HepG2 (cell line): ENCODE measurements at regions not wholly inside any gene's neighbourhood (a gene's known extent, or its start where the extent isn't known, plus 50 kb on each side); places are given as distances from the start of the nearest gene placed in this dataset.

Experiments
- ASH2L ChIP-seq: fragments of 300-600, 200-600 bp; sonication (generic); IDR thresholded peaks from 2 replicates; pipeline ENCODE4 v1.7.0; 2017; ENCODE audit warnings: low read depth, mild to moderate bottlenecking, moderate library complexity, mixed read lengths, low read length; ENCODE audit not compliant: insufficient read length
- ERF ChIP-seq: IDR thresholded peaks from 2 replicates; pipeline ENCODE4 v1.6.1; 2018; ENCODE audit warnings: missing biosample characterization, missing genetic modification reagents
- HIVEP1 ChIP-seq: sonication (generic); formaldehyde crosslinking; IDR thresholded peaks from 2 replicates; pipeline ENCODE4 v1.4.0; 2020; ENCODE audit warnings: mild to moderate bottlenecking, missing genetic modification reagents
- HNRNPL ChIP-seq: fragments of 200-400 bp; formaldehyde crosslinking; IDR thresholded peaks from 2 replicates; pipeline ENCODE4 v1.6.1; 2017; ENCODE audit warnings: mild to moderate bottlenecking, low read depth, low read length
- KLF9 ChIP-seq: IDR thresholded peaks from 2 replicates; pipeline ENCODE4 v1.6.1; 2016; ENCODE audit warnings: low read depth
- NR2F1 ChIP-seq, 2 experiments: fragments of 450-650 bp in 1 of 2; formaldehyde crosslinking in 1 of 2; IDR thresholded peaks; 2 replicates each; pipeline versions ENCODE4 v1.5.0 to v1.6.1; 2016 to 2020; ENCODE audit warnings: mild to moderate bottlenecking in 1 of 2, missing compliant biosample characterization in 1 of 2, missing genetic modification reagents in 1 of 2, moderate library complexity in 1 of 2
- SIN3A ChIP-seq: IDR thresholded peaks from 2 replicates; pipeline ENCODE4 v1.6.1; 2011; ENCODE audit warnings: low read depth, mild to moderate bottlenecking, control low read depth, low read length, borderline replicate concordance
- ZNF136 ChIP-seq: sonication (generic); formaldehyde crosslinking; IDR thresholded peaks from 2 replicates; pipeline ENCODE4 v1.8.1; 2022; ENCODE audit warnings: low read depth, mild to moderate bottlenecking, moderate library complexity, missing genetic modification reagents
- ZNF235 ChIP-seq: sonication (generic); formaldehyde crosslinking; IDR thresholded peaks from 2 replicates; pipeline ENCODE4 v1.8.1; 2023; ENCODE audit warnings: mild to moderate bottlenecking, missing genetic modification reagents, borderline replicate concordance
- ZNF572 ChIP-seq: sonication (generic); formaldehyde crosslinking; IDR thresholded peaks from 2 replicates; pipeline ENCODE4 v1.5.1; 2020; ENCODE audit warnings: mild to moderate bottlenecking, missing genetic modification reagents
- ZNF674 ChIP-seq: sonication (generic); formaldehyde crosslinking; IDR thresholded peaks from 2 replicates; pipeline ENCODE4 v1.5.0; 2020; ENCODE audit warnings: low read depth, mild to moderate bottlenecking, missing genetic modification reagents
- ZNF768 ChIP-seq: sonication (generic); formaldehyde crosslinking; IDR thresholded peaks from 2 replicates; pipeline ENCODE4 v1.4.0; 2020; ENCODE audit warnings: missing genetic modification reagents
- ZNF776 ChIP-seq: sonication (generic); formaldehyde crosslinking; IDR thresholded peaks from 2 replicates; pipeline ENCODE4 v1.4.0; 2020; ENCODE audit warnings: mild to moderate bottlenecking, missing genetic modification reagents
- ZNF816 ChIP-seq: sonication (generic); formaldehyde crosslinking; IDR thresholded peaks from 2 replicates; pipeline ENCODE4 v1.8.0; 2022; ENCODE audit warnings: missing genetic modification reagents, mild to moderate bottlenecking, borderline replicate concordance
- TF ChIP-seq, protein P1 (sequence below): sonication (generic); formaldehyde crosslinking; IDR thresholded peaks from 2 replicates; pipeline ENCODE4 v1.4.0; 2020; ENCODE audit warnings: mild to moderate bottlenecking, missing genetic modification reagents
- TF ChIP-seq, protein P2 (sequence below): sonication (generic); formaldehyde crosslinking; IDR thresholded peaks from 2 replicates; pipeline ENCODE4 v1.4.0; 2020; ENCODE audit warnings: mild to moderate bottlenecking, low read depth, missing genetic modification reagents
- TF ChIP-seq, protein P3 (sequence below): sonication (generic); formaldehyde crosslinking; IDR thresholded peaks from 2 replicates; pipeline ENCODE4 v1.4.0; 2020; ENCODE audit warnings: mild to moderate bottlenecking, missing genetic modification reagents
- TF ChIP-seq, protein P4 (sequence below): sonication (generic); formaldehyde crosslinking; IDR thresholded peaks from 2 replicates; pipeline ENCODE4 v1.4.0; 2020; ENCODE audit warnings: missing genetic modification reagents, borderline replicate concordance
- TF ChIP-seq, protein P5 (sequence below): sonication (generic); formaldehyde crosslinking; IDR thresholded peaks from 2 replicates; pipeline ENCODE4 v1.5.1; 2020; ENCODE audit warnings: missing genetic modification reagents, mild to moderate bottlenecking, borderline replicate concordance

DNA sequence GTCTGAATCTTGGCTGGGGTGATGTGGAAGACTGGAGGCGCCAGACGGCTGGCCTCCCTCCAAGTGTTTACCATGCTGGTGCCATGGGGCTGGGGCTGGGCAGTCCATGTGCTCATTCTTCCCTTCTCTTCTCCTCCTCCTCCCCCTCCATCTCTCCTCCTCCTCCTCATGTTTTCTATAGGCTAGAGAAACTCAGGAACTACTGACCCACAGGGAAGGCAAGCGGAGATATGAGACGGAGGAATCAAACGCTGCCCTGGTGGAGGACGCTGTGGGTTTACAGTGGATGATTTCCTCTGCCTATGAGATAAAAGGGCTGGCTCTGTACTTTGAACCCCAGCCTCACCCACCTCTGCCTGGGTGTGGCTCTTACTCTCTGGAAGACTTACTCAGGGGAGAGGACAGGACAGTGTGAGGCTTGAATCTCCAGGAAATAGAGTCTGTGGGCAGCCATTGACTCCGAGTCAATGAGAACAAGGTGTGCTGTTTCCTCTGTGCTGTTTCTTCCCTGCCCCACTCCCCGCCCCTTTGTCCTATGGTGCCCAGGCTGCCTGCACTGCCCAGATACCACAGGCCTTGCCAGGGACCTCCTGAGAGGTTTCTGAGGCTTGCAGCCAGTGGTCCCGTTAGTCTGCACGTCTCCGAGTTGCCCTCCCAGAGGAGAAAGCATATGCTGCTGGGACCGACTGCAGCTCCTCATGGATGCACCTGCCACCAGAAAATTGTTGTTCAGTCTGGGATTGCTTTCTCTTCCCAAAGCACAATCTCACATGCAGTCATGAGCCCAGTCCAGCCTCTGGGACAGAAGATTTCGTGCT, 132.6 kb upstream of the ARHGAP5 start (continued):
- TF ChIP-seq SIN3A (peak; percentile 70; the same call in 1 of the 2 replicates), ZNF235 (CRISPR knock-in tag) (no peak), ZNF674 (CRISPR knock-in tag) (no peak), ZNF816 (CRISPR knock-in tag) (no peak), ZNF136 (CRISPR knock-in tag) (no peak), HIVEP1 (CRISPR knock-in tag) (no peak), ZNF776 (no peak), ZNF768 (CRISPR knock-in tag) (no peak), ERF (CRISPR knock-in tag) (peak; percentile 82), ZNF572 (CRISPR knock-in tag) (no peak), KLF9 (CRISPR knock-in tag) (no peak), ASH2L (peak; percentile 81), NR2F1 (CRISPR knock-in tag; IDR thresholded peaks at IDR 0.05) (no peak), HNRNPL (peak; percentile 75; the same call in 1 of the 2 replicates)
- TF ChIP-seq, protein P1, sequence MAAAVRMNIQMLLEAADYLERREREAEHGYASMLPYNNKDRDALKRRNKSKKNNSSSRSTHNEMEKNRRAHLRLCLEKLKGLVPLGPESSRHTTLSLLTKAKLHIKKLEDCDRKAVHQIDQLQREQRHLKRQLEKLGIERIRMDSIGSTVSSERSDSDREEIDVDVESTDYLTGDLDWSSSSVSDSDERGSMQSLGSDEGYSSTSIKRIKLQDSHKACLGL, result no peak
- TF ChIP-seq, protein P2, sequence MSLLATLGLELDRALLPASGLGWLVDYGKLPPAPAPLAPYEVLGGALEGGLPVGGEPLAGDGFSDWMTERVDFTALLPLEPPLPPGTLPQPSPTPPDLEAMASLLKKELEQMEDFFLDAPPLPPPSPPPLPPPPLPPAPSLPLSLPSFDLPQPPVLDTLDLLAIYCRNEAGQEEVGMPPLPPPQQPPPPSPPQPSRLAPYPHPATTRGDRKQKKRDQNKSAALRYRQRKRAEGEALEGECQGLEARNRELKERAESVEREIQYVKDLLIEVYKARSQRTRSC (CRISPR knock-in tag), result no peak
- TF ChIP-seq, protein P3, sequence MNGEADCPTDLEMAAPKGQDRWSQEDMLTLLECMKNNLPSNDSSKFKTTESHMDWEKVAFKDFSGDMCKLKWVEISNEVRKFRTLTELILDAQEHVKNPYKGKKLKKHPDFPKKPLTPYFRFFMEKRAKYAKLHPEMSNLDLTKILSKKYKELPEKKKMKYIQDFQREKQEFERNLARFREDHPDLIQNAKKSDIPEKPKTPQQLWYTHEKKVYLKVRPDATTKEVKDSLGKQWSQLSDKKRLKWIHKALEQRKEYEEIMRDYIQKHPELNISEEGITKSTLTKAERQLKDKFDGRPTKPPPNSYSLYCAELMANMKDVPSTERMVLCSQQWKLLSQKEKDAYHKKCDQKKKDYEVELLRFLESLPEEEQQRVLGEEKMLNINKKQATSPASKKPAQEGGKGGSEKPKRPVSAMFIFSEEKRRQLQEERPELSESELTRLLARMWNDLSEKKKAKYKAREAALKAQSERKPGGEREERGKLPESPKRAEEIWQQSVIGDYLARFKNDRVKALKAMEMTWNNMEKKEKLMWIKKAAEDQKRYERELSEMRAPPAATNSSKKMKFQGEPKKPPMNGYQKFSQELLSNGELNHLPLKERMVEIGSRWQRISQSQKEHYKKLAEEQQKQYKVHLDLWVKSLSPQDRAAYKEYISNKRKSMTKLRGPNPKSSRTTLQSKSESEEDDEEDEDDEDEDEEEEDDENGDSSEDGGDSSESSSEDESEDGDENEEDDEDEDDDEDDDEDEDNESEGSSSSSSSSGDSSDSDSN (CRISPR knock-in tag), result no peak
- TF ChIP-seq, protein P4, sequence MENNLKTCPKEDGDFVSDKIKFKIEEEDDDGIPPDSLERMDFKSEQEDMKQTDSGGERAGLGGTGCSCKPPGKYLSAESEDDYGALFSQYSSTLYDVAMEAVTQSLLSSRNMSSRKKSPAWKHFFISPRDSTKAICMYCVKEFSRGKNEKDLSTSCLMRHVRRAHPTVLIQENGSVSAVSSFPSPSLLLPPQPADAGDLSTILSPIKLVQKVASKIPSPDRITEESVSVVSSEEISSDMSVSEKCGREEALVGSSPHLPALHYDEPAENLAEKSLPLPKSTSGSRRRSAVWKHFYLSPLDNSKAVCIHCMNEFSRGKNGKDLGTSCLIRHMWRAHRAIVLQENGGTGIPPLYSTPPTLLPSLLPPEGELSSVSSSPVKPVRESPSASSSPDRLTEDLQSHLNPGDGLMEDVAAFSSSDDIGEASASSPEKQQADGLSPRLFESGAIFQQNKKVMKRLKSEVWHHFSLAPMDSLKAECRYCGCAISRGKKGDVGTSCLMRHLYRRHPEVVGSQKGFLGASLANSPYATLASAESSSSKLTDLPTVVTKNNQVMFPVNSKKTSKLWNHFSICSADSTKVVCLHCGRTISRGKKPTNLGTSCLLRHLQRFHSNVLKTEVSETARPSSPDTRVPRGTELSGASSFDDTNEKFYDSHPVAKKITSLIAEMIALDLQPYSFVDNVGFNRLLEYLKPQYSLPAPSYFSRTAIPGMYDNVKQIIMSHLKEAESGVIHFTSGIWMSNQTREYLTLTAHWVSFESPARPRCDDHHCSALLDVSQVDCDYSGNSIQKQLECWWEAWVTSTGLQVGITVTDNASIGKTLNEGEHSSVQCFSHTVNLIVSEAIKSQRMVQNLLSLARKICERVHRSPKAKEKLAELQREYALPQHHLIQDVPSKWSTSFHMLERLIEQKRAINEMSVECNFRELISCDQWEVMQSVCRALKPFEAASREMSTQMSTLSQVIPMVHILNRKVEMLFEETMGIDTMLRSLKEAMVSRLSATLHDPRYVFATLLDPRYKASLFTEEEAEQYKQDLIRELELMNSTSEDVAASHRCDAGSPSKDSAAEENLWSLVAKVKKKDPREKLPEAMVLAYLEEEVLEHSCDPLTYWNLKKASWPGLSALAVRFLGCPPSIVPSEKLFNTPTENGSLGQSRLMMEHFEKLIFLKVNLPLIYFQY (CRISPR knock-in tag), result 0 out of 2 replicates have a peak, but pooled peaks have one; percentile 59
- TF ChIP-seq, protein P5, sequence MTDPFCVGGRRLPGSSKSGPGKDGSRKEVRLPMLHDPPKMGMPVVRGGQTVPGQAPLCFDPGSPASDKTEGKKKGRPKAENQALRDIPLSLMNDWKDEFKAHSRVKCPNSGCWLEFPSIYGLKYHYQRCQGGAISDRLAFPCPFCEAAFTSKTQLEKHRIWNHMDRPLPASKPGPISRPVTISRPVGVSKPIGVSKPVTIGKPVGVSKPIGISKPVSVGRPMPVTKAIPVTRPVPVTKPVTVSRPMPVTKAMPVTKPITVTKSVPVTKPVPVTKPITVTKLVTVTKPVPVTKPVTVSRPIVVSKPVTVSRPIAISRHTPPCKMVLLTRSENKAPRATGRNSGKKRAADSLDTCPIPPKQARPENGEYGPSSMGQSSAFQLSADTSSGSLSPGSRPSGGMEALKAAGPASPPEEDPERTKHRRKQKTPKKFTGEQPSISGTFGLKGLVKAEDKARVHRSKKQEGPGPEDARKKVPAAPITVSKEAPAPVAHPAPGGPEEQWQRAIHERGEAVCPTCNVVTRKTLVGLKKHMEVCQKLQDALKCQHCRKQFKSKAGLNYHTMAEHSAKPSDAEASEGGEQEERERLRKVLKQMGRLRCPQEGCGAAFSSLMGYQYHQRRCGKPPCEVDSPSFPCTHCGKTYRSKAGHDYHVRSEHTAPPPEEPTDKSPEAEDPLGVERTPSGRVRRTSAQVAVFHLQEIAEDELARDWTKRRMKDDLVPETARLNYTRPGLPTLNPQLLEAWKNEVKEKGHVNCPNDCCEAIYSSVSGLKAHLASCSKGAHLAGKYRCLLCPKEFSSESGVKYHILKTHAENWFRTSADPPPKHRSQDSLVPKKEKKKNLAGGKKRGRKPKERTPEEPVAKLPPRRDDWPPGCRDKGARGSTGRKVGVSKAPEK (CRISPR knock-in tag), result no peak
